OCI-LY1 (cell line): ENCODE measurements at regions not wholly inside any gene's neighbourhood (a gene's known extent, or its start where the extent isn't known, plus 50 kb on each side); places are given as distances from the start of the nearest gene placed in this dataset.

ENCODE experiments used
- H2AFZ ChIP-seq: fragments of 200-600 bp; sonication (generic), shearing (Covaris generic); 2 replicates; pipeline ENCODE4 v1.6.0; 2014; ENCODE audit warnings: antibody characterized with exemption, mild to moderate bottlenecking, low read length
- H3F3A ChIP-seq: fragments of 200-600 bp; sonication (generic), shearing (Covaris generic); 2 replicates; pipeline ENCODE4 v1.6.0; 2014; ENCODE audit warnings: mild to moderate bottlenecking, antibody characterized with exemption, low read length, moderate library complexity; ENCODE audit not compliant: insufficient read depth
- H3K27ac ChIP-seq: fragments of 200-600 bp; sonication (generic); 2 replicates; pipeline ENCODE4 v1.5.1; 2014; ENCODE audit warnings: low read length, mixed run types, mild to moderate bottlenecking, low read depth; ENCODE audit not compliant: poor library complexity, severe bottlenecking
- H3K27me3 ChIP-seq: fragments of 200-600 bp; sonication (generic); 2 replicates; pipeline ENCODE4 v1.6.0; 2014; ENCODE audit warnings: antibody characterized with exemption, mild to moderate bottlenecking, low read length, moderate library complexity; ENCODE audit not compliant: insufficient read depth
- H3K36me3 ChIP-seq: fragments of 200-600 bp; sonication (generic); 2 replicates; pipeline ENCODE4 v1.6.1; 2014; ENCODE audit warnings: mild to moderate bottlenecking, antibody characterized with exemption, low read length, moderate library complexity, mixed read lengths; ENCODE audit not compliant: insufficient read depth
- H3K4me1 ChIP-seq: fragments of 200-600 bp; sonication (generic); 2 replicates; pipeline ENCODE4 v1.5.1; 2014; ENCODE audit warnings: mild to moderate bottlenecking, low read length, moderate library complexity; ENCODE audit not compliant: insufficient read depth, severe bottlenecking
- H3K4me2 ChIP-seq: fragments of 200-600 bp; sonication (generic), shearing (Covaris generic); 2 replicates; pipeline ENCODE4 v1.6.1; 2014; ENCODE audit warnings: low read length
- H3K4me3 ChIP-seq: fragments of 200-600 bp; sonication (generic); 2 replicates; pipeline ENCODE4 v1.5.1; 2014; ENCODE audit warnings: low read length, low read depth, mild to moderate bottlenecking, mixed read lengths; ENCODE audit not compliant: poor library complexity, severe bottlenecking
- H3K79me2 ChIP-seq: fragments of 200-600 bp; shearing (Covaris generic); 2 replicates; pipeline ENCODE4 v1.6.1; 2016; ENCODE audit warnings: mixed run types, low read length, mixed read lengths; ENCODE audit not compliant: insufficient read depth
- H3K9ac ChIP-seq: fragments of 200-600 bp; sonication (generic), shearing (Covaris generic); 2 replicates; pipeline ENCODE4 v1.6.1; 2014; ENCODE audit warnings: mild to moderate bottlenecking, low read length, mixed read lengths
- H3K9me2 ChIP-seq: fragments of 200-600 bp; sonication (generic), shearing (Covaris generic); 2 replicates; pipeline ENCODE4 v1.6.1; 2014; ENCODE audit warnings: low read depth, mild to moderate bottlenecking, low read length, mixed read lengths
- H3K9me3 ChIP-seq: fragments of 200-600 bp; shearing (Covaris generic); 2 replicates; pipeline ENCODE4 v1.6.1; 2014; ENCODE audit warnings: low read length, mixed read lengths
- H4K20me1 ChIP-seq: fragments of 200-600 bp; sonication (generic), shearing (Covaris generic); 2 replicates; pipeline ENCODE4 v1.6.0; 2016; ENCODE audit warnings: mild to moderate bottlenecking, low read length; ENCODE audit not compliant: insufficient read depth
- EZH2 ChIP-seq: fragments of 200-600 bp; sonication (generic), shearing (Covaris generic); IDR thresholded peaks from 2 replicates; pipeline ENCODE4 v1.8.0; 2017; ENCODE audit warnings: borderline replicate concordance, mixed run types, mild to moderate bottlenecking, antibody characterized with exemption, low read length, moderate library complexity, mixed read lengths
- TF ChIP-seq, protein P1 (sequence below): fragments of 200-600 bp; sonication (generic), shearing (Covaris generic); IDR thresholded peaks from 2 replicates; pipeline ENCODE4 v1.5.1; 2017; ENCODE audit warnings: mild to moderate bottlenecking, antibody characterized with exemption, low read length, moderate library complexity, mixed read lengths

DNA sequence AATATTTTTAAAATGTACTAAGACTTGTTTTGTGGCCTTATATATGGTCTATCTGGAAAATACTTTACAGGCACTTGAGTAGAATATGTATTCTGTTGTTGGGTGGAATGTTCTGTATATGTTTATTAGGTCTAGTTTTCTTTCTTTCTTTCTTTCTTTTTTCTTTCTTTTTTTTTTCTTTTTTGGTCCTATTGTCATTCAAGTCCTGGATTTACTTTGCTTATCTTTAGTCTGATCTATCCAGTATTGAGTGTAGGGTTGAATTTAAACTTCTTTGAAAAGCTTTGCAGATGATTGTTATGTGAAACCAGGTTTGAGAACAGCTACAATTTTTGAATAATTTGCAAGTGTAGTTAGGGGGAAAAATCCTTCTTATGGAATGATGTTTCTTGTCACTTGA is 67.1 kb upstream of the GRIK2 start:
- H4K20me1 ChIP-seq: no peaks in the 10 kb centered on the region

DNA sequence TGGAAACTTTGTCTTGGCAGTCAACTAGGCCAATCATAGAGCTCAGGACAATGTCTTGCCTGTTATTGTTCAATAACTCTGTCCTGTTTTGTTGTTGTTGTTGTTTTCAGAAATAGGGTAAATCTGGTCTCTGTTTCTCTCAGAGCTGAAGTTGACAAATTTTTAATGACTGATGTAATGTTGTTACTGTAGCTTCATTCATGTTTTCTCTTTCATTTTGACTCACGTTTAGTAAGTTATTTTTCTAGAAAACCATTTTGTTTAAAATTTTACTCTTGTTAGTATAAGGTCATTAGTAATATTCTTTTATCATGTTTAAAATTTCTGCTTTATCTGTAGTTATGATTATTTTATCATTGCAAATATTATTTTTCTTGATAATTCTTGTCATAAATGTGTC is 51.6 kb upstream of the GRIK2 start:
- Histone ChIP-seq H3K9me3 (no peaks in the 10 kb centered on the region), H3K27me3 (no peaks in the 10 kb centered on the region), H4K20me1 (no peaks in the 10 kb centered on the region), H3K79me2 (no peaks in the 10 kb centered on the region), H3K27ac (no peak overlapping the region), H3K4me2 (no peak overlapping the region), H3F3A (no peaks in the 10 kb centered on the region), H3K9ac (no peak overlapping the region), H3K4me3 (no peak overlapping the region), H3K9me2 (no peaks in the 10 kb centered on the region), H3K4me1 (no peaks in the 10 kb centered on the region), H2AFZ (no peak overlapping the region), H3K36me3 (no peaks in the 10 kb centered on the region)
- TF ChIP-seq, protein P1, sequence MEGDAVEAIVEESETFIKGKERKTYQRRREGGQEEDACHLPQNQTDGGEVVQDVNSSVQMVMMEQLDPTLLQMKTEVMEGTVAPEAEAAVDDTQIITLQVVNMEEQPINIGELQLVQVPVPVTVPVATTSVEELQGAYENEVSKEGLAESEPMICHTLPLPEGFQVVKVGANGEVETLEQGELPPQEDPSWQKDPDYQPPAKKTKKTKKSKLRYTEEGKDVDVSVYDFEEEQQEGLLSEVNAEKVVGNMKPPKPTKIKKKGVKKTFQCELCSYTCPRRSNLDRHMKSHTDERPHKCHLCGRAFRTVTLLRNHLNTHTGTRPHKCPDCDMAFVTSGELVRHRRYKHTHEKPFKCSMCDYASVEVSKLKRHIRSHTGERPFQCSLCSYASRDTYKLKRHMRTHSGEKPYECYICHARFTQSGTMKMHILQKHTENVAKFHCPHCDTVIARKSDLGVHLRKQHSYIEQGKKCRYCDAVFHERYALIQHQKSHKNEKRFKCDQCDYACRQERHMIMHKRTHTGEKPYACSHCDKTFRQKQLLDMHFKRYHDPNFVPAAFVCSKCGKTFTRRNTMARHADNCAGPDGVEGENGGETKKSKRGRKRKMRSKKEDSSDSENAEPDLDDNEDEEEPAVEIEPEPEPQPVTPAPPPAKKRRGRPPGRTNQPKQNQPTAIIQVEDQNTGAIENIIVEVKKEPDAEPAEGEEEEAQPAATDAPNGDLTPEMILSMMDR: no peak
- TF ChIP-seq EZH2: no peak

More for the DNA sequence above, 67.1 kb upstream of the GRIK2 start:
- no peak overlapping the region for H2AFZ ChIP-seq
- TF ChIP-seq EZH2: no peak
- TF ChIP-seq, protein P1: no peak
- no peak overlapping the region for H3K9ac ChIP-seq
- no peaks in the 10 kb centered on the region; the same call in 1 of the 2 replicates for H3K9me2 ChIP-seq
- no peaks in the 10 kb centered on the region for H3K36me3 ChIP-seq
- H3K4me2 ChIP-seq: no peak overlapping the region
- H3K27me3 ChIP-seq: no peaks in the 10 kb centered on the region
- H3K4me3 ChIP-seq: no peak overlapping the region
- H3K27ac ChIP-seq: no peak overlapping the region
- no peaks in the 10 kb centered on the region for H3K9me3 ChIP-seq
- no peaks in the 10 kb centered on the region for H3K4me1 ChIP-seq
- H3K79me2 ChIP-seq: no peaks in the 10 kb centered on the region
- H3F3A ChIP-seq: no peaks in the 10 kb centered on the region
